ENCODE measurements at regions not wholly inside any gene's neighbourhood (a gene's known extent, or its start where the extent isn't known, plus 50 kb on each side); places are given as distances from the start of the nearest gene placed in this dataset.

GRCh38 chr13:50133358-50133953, 118.2 kb downstream of the KCNRG start:
- TF ChIP-seq TAF1 (IDR thresholded peaks at IDR 0.05; ENCODE audit: low read depth, low read length) (no peak), POLR2A (IDR thresholded peaks at IDR 0.05; ENCODE audit: low read depth, low read length) (no peak), POLR2AphosphoS5 (IDR thresholded peaks at IDR 0.05; ENCODE audit: low read depth, low read length) (no peak)

Measured in GM12891 (cell line).